ENCODE measurements at regions not wholly inside any gene's neighbourhood (a gene's known extent, or its start where the extent isn't known, plus 50 kb on each side); places are given as distances from the start of the nearest gene placed in this dataset.

DNA sequence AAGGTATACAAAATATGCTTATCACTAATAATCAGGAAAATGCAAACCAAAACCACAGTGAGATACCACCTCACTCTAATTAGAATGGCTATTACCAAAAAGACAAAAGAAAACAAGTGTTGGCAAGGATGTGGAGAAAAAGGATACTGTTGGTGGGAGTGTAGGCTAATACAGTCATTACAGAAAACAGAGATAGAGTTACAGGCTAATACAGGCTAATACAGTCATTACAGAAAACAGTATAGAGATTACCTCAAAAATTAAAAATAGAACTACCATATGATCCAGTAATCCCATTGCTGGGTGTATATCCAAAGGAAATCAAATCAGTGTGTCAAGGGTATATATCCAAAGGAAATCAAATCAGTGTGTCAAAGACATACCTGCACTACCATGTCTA is 238.4 kb downstream of the PLPP3 start:
- DNase-seq, result no peak

DNA sequence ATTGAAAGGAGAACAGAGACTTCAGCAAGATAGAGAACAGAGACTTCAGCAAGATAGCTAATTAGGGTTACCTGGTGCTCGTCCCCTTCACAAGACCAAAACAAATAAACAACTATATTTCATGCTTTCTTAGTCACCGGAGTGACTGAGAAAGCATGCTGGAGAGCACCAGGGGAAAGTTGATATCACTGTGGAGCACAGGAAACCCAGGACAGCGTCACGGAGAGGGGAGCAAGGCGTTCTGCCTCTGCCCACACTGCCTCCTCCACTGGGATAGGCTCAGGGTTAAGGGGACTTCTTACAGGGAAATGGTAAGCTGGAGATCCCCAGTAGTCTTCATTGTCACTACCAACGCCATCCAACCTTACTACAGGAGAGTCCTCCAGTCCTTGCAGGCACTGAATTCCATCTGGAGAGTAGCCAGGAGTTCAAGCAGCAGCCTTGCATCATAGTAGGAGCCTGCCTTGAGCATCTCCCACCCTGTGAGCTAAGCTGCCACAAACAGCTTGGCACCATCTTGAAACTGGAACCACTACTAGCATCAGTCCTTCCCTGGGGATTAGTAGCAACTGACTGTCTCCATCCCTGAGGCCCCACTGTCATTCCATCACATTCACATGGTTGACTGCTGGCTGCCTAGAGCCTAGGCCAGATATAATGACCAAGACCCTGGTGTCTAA is 239.4 kb downstream of the PLPP3 start:
- no peak for DNase-seq

DNA sequence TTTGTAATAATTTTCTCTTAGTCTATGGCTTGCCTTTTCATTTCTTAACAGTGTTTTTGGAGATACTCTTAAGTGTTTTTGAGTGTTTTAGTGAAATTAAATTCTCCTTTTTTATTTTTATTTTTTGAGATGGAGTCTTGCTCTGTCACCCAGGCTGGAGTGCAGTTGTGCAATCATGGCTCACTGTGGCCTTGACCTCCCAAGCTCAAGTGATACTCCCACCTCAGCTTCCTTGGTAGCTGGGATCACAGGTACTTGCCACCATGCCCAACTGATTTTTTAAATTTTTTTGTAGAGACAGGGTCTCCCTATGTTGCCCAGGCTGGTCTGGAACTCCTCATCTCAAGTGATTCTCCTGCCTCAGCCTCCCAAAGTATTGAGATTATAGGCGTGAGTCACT is 240.3 kb downstream of the PLPP3 start:
- DNase-seq, result no peak

DNA sequence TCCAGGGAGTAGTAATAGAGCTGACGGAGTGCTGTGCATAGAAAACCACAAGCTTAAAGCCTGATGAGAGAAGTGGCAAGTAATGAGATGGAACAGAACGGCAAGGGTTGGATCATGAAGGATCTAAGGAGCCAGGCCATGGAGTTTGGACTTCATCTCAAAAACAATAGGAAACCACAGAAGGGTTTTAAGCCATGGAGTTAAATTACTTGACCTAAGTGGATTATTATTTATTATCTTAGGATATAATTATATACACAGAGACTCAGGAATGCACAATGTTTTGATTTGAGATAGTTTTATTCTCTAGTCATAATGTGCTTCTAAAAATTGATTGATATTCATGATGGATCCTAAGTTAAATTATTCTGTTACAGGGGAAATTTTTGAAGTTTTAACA is 242.4 kb downstream of the PLPP3 start:
- no peak for DNase-seq

DNA sequence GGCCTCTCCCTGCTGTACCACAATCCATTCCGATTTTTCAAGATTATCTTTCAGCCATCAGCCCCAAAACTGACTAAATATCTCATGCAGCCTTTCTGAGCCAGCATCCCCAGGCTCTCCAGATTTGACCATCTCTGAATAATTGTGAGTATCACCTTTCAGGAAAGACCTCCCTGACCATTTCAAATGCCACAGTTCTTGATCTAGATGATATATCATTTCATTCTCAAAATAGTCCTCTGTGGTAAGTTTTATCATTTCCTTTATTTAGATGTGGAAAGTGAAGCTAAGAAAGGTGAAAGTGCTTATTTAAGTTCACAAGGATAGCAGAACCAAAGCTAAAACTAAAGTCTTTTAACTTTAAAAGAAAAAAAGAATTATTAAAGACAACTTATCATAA is 244.0 kb downstream of the PLPP3 start:
- no peak for DNase-seq

DNA sequence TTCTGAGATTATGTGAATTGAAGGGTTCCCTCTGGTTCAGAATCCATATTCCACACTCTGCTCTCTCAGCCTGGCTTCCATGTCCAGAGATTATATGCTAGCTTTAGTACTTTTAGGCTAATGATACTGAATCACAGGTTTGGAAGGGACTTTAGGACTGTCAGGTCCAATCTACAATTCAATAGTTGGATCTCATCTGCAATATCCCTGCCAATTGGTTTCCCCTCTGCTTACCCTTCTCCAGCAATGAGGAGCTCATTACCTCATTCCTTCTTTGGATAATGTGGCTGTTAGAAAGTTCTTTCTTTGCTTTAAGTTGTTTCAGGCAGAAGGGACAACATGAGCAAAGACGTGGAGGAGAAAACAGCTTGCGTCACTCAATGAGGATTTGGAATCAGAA is 245.3 kb downstream of the PLPP3 start:
- no peak for DNase-seq

DNA sequence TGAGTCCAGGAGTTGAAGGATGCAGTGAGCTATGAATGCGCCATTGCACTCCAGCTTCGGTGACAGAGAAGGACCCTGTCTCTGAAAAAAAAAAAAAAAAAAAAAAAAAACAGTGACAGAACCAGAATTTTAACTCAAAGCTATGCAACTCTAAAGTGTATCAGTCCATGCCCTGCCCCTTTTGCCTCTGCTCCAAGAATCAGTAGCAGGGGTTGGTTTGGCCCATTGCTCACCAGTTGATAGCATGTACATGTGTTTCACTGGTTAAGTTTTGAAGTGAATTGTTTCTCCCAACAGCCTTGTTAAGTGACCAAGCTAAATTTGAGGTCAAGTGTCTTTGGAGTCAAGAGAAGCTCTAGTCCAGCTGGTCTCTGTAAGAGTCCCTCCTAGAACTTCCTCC is 245.9 kb downstream of the PLPP3 start:
- DNase-seq, result no peak

DNA sequence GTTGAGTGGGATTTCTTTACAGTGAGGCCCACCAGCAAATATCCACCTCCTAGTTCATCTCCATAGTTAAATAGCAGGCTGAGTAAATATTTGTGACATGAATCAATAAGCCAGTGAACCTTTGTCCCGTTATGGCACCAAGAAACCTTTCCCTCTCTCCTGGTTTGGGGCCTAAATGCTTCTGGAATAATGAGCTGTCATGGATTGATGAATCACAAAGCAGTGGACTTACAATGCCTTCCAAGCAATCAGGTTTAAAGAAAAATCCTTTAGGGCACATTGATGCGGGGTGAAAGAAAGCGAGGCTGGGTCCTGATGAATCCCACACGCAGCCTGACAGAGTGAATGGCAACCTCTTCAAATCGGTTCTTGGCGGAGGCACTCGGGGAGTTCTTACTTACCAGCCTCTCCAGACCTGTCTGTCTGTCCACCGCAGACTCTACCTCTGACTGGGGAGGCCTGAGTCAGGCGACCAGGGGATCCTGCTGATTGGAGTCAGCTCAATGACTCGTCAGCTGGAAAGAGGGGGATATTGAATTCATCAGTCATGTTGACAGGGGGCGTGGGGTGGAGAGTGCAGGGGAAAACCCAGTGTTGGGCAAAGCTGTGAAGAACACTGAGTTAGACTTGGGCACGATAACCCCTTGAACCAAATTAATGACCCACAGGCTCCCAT is 247.3 kb downstream of the PLPP3 start:
- no peak for DNase-seq

DNA sequence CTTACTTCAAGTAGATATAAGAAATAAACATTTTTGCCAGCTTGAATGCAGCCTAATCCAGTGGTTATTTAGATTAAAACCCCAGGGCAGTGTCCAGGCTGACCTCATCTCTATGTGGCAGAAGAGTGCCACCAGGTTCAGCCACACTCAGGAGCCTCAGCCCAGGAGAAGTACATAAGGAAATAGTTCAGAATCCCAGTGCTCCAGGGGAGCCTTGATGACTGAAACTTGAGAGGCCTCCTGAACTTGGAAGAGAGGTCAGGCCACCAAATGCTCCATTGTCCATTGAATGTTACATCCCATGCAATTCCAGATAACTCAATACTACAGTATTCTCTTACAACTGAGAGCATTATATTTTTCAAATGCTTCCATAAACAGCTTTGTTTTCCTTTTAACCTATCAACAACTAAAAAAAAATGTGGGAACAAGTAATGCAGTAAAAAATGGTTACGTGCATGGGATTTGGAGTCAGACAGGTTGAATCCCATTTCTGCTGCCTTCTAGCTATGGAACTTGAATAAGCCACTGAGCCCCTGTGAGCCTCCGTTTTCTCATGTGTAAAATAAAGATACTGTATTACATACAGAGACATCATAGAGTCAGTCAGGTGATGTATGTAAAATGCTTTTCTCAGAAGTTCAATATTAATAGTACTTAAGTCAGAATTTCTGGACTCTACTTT is 248.0 kb downstream of the PLPP3 start:
- DNase-seq, result no peak

DNA sequence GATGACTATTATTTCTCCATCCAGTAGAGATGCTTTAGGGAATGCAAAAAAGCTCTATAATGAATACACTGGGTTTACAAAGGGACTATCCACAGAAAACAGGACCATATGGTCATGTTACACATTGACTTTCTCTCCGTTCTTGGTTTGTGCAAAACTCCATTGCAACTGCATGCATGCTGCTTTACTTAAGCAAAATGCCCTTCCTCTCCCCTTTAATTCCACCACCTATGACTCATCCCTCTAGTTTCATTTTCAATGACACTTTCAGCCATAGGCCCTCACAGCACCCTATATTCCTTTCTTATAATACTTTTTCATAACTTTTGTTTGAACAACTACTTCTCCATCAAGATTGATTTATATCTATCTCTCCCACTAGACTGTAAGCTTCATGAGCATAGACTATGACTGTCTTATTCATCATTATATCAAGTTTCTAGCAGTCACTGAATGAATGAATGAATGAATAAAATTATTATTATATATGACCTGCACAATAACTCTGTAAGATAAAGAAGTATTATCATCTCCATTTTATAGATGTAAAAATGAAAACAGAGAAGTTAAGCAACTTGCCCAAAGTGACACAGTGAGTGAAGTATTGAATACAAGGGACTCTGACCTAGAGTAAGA is 248.9 kb downstream of the PLPP3 start:
- no peak for DNase-seq

DNA sequence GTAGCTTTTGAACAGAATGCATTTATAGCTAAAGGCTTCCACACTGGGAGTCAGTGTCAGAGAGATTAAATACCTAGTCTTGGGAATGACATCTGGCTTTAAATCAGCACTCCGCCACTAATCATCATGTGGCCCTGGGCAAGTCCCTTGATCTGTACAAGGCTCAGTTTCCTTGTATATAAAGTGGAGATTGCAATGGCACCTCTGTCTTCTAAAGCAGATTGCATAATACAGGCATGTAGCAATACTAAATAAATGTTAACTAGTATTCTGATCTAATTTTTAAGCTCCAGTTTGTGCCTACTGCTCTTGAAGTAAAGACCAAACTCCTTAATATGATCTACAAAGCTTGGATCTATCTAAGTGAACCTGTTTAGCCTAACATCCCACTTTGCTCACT is 249.4 kb downstream of the PLPP3 start:
- no peak for DNase-seq

DNA sequence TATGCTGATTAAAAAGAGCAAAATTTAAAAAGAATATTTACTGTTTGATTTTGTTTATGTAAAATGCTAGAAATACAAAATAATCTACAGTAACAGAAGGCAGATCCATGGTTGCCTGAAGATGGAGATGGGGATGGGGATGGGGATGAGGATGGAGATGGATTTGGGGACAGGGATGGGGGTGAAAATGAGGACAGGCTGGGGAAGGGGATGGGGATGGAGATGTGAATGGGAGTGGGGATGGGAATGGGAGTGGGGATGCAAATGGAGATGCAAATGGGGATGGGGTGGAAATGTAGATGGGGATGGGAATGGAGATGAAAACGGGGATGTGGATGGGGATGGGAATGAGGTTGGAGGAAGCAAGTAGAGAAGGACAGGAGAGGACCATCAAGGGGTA is 252.2 kb downstream of the PLPP3 start:
- no peak for DNase-seq

DNA sequence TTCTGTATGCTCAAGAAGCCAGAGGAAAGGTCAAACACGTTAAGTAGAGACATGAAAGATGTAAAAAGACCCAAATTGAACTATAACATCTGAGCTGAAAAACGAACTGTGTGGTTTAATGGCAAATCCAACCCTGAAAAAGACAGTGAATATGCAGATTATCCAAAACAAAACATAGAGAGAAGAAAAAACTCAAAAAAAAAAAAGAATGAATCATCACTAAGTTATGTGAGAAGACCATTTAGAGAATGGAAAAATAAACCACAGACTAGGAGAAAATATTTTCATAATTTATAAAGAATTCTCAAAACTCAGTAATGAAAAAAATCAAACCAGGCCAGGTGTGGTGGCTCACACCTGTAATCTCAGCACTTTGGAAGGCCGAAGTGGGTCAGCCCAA is 253.3 kb downstream of the PLPP3 start:
- DNase-seq, result no peak

DNA sequence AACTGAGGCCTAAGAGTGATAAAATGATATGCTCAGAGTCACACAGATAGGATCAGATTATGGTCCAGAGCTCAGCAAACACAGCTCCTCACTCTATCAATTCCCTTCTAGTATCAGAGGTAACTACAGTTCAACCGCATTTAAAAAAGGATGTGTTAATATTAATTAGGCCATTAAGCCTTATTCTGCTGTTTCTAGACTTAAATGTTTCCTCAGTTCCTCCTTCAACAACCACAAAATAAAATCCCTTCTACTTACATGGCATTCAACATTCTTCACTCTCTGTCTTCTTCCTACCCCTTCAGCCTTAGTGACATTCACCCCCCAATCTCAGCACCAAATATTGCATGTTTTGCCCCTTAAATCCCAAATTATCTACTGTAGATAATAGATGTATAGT is 254.9 kb downstream of the PLPP3 start:
- DNase-seq, result no peak

DNA sequence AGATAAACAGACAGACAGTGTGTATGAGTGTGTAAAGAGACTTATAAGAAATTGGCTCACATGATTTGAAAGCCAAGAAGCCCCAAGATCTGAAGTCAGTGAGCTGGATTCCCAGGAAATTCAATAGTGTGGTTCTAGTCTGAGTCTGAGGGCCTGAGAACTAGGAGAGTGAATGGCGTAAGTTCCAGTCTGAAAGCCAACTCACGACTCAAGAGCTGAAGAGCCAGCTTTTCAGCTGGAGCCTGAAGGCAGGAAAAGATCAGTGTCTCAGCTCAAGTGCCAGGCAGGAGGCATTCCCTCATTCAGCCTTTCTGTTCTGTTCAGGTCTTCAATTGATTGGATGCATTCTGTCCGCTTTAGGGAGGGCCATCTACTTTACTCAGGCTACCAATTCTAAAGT is 257.2 kb downstream of the PLPP3 start:
- no peak for DNase-seq

DNA sequence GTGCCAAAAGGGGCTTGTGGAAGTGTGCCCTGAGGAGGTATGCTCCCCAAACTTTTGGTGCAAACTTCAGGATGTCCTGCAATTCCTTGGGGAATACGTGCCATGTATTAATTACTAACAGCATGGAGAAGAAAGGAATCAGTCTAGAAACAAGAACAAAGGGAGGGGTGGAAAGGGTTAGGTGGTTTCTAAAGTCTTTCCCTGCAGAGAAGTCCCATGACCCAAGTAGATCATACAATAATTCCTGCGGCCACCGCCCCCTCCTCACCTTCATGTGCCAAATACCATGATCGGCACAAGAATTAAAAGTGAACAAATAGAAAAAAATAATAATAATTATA is 258.2 kb downstream of the PLPP3 start:
- no peak for DNase-seq

DNA sequence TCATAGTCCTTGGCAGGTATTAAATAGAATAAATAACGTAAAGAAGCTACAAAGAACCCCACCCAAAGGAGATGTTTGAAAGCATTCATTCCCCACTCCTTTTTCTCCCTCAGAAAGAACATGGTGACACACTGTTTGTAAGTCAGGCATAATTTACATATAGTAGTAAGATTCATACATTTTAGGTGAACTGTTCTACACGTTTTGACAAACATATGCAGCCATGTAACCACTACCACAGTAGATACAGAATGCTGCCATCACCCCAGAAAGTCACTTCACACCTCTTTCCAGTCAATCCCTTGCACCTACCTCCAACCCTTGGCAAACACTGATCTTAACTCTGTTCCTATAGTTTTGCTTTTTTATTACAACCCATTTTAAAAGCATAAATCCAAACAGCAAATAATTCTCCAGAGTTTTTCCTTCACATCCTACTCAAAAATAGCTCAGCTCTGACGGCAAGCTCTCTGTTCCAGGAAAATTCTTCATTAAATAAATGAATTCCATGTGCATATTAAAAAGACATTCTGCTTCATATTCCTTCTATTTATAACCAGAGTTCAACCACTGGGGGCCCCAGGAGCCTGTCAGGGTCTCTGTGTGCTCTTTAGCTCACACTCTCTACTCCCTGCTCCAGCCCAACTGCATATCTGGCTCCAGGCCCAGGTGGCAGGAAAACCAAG is 258.8 kb downstream of the PLPP3 start:
- DNase-seq, result no peak

DNA sequence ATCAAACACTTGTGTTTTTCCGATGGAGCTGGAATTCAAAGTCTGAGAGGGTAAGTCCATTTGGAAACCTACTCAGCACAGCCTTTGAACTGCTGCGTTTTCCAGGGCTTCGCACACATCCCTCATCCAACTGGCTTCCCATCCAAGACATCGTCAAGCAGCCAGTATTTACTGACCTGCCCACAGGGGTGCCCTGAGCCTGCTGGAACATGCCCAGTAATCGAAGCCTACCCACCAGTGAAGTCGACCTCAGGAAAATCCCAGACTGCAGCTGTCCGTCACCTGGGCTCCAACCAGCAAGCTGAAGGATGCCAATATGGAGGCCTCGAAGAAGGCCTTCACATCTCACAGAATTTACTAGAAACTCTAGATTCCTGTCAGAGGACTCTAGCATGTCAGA is 261.6 kb downstream of the PLPP3 start:
- DNase-seq, result no peak

DNA sequence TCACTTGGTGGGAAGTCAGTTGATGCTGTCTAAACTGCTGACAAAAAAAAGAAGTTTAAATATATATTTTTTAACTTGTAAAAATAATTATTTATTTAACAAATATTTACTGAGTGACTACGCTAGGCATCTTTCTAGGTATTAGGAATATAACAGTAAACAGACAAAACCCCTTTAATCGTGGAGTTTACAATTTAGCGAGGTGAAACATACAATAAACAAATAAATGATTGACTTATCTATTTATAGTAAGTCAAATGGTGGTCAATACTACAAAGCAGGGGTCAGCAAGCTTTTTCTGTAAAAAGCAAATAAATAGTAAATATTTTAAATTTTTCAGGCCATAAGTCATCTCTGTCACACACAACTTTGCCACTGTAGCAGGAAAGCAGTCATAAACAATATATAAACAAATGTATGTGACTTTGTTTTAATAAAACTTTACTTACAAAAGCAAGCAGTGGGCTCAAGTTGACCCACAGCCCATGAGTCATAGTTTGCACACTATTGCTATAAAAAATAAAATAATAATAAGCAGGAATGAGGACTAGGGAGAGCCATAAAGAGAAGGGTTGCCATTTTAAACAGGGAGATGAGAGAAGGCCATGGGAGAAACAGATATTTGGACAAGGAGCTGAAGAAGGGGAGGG is 263.9 kb downstream of the PLPP3 start:
- no peak for DNase-seq

DNA sequence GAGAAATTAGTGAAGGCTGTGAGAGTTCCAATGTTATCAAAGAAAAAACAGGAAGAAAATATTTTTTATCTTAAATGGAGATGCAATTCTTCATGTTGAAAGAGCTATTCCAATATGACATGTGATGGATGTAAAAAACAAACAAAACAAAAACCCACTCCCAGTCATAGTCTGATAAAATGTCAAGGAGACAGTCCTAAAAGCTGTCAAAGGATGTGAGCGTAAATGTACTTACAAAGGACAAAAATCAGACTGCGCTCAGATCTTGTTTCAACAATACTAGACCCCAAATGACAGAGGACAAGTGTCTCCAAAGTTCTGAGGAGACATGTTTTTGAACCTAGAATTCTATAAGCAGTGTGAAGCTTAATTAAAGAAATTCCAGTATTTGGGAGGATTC is 265.8 kb downstream of the PLPP3 start:
- no peak for DNase-seq

DNA sequence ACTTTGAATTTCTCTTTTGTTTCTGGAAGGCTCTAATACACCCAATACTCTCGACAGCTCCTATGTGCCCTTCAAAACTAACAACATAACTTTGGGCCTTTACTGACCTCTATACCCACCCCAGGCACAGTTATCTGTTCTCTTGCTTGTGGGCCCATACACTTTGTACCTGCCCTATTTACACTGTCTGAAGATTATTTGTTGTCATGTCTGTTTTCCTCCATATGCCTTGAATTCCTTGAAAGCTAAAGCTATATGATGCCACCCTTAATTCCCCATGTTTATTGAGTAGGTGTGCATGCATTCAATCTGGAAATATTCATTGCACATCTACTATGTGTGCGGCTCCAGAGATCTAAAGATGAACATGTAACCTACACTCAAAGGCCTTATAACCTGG is 267.6 kb downstream of the PLPP3 start:
- no peak for DNase-seq

DNA sequence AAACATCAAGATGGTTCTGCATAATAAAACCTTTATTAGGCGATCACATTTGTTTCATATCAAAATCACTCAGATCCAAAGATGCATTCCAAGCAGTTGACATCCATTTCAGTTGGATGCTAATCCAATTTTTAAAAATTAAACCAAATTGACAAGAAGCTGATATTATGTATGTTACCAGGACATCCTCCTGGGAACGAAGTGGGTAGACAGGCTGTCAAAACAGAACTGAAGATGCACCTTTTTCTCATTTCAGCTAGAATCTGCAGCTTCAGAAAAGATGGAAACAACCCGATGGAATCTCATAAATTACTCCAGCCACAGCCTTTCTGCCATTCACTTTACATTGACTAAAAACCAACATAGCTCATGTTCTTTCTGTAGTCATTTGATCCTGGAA is 268.4 kb downstream of the PLPP3 start:
- DNase-seq, result no peak

DNA sequence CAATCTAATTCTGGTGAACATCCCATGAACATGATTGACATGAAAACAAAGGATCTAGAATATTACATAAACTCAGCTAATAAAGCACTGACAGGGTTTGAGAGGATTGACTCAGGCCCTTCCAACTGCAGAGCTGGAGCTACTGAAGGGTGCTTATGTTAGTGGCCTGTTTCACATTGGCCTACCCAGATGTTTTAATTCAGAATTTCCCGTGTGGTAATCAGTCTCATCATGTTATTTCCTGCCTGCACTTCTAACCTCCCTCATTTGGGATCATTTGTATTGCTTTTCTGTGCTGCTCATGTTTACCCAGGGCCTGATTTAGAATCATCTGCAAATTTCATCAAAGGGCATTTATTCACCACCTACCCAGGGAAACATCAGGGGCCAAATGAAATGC is 270.3 kb downstream of the PLPP3 start:
- no peak for DNase-seq

Measured in stimulated activated CD4-positive, alpha-beta T cell treated with anti-CD3 and anti-CD28 coated beads, Interleukin-4, amount 100 ng/mL, for 4 hours (primary cell).